ENCODE measurements at regions not wholly inside any gene's neighbourhood (a gene's known extent, or its start where the extent isn't known, plus 50 kb on each side); places are given as distances from the start of the nearest gene placed in this dataset.

GRCh38 chr12:124418791-124419190 lies 123.9 kb downstream of the RFLNA start:
- no peak for TF ChIP-seq POLR2A (IDR thresholded peaks at IDR 0.05)
- no peak for TF ChIP-seq CTCF (IDR thresholded peaks at IDR 0.05)
